ENCODE measurements at regions not wholly inside any gene's neighbourhood (a gene's known extent, or its start where the extent isn't known, plus 50 kb on each side); places are given as distances from the start of the nearest gene placed in this dataset.

GRCh38 chr5:56313004-56313531 is 79.9 kb upstream of the ANKRD55 start:
- TF ChIP-seq REST (IDR thresholded peaks at IDR 0.05; ENCODE audit: insufficient replicate concordance, low read depth) (no peak), CTCF (IDR thresholded peaks at IDR 0.05; ENCODE audit: insufficient read depth, low read length) (no peak), GABPA (IDR thresholded peaks at IDR 0.05; ENCODE audit: low read depth) (no peak), POLR2AphosphoS5 (IDR thresholded peaks at IDR 0.05; ENCODE audit: low read depth) (no peak), SPI1 (IDR thresholded peaks at IDR 0.05; ENCODE audit: borderline replicate concordance, low read depth) (no peak)
- Histone ChIP-seq H3K27ac (replicated peaks) (no peak overlapping the region), H3K27me3 (ENCODE audit: insufficient read depth, poor library complexity, severe bottlenecking) (no peaks in the 10 kb centered on the region), H3K4me3 (replicated peaks; ENCODE audit: insufficient read depth, low read length) (no peak overlapping the region)
- no peak for DNase-seq (ENCODE audit: low read depth in 1 of 2, low spot score in 1 of 2)

DNA sequence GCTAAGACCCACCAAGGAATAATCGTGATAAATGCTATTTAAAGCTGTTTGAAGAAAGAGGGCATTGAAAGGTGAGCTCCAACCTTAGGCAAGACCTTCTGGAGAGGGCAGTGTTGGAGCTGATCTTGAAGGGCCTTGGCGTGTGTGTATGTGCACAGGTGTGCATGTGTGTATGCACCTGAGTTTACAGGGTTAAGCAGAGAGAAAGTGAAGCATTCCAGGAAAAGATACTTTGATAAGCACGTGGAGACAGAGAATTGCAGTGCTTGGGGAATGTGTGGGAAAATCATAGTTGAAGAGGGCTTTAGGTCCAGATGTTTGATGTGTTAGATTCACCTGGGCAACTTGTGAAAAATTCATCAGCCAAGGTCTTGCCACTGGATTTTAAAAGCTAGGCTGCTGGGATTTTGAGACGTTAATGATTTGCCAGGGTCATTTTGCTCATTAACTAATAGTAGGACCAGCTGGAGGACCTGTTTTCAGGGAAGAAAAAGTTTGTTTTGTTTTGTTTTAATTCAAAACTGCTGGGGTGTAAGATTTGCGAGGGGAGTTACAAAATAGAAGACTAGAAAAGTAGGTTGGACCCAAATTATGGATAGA is 78.3 kb upstream of the ANKRD55 start:
- no peak for DNase-seq (ENCODE audit: low read depth in 1 of 2, low spot score in 1 of 2)
- Histone ChIP-seq H3K4me3 (replicated peaks; ENCODE audit: insufficient read depth, low read length) (no peak overlapping the region), H3K27me3 (ENCODE audit: insufficient read depth, poor library complexity, severe bottlenecking) (no peaks in the 10 kb centered on the region), H3K27ac (replicated peaks) (no peak overlapping the region)
- TF ChIP-seq POLR2AphosphoS5 (IDR thresholded peaks at IDR 0.05; ENCODE audit: low read depth) (no peak), REST (IDR thresholded peaks at IDR 0.05; ENCODE audit: insufficient replicate concordance, low read depth) (no peak), SPI1 (IDR thresholded peaks at IDR 0.05; ENCODE audit: borderline replicate concordance, low read depth) (no peak), CTCF (IDR thresholded peaks at IDR 0.05; ENCODE audit: insufficient read depth, low read length) (no peak), GABPA (IDR thresholded peaks at IDR 0.05; ENCODE audit: low read depth) (no peak)

- TF ChIP-seq REST (IDR thresholded peaks at IDR 0.05; ENCODE audit: insufficient replicate concordance, low read depth): no peak
- TF ChIP-seq SPI1 (IDR thresholded peaks at IDR 0.05; ENCODE audit: borderline replicate concordance, low read depth): no peak
- no peak for TF ChIP-seq GABPA (IDR thresholded peaks at IDR 0.05; ENCODE audit: low read depth)
- TF ChIP-seq CTCF (IDR thresholded peaks at IDR 0.05; ENCODE audit: insufficient read depth, low read length): no peak
- no peak for TF ChIP-seq POLR2AphosphoS5 (IDR thresholded peaks at IDR 0.05; ENCODE audit: low read depth)
- DNase-seq (ENCODE audit: low read depth in 1 of 2, low spot score in 1 of 2): no peak
- Histone ChIP-seq H3K4me3 (replicated peaks; ENCODE audit: insufficient read depth, low read length) (no peak overlapping the region), H3K27me3 (ENCODE audit: insufficient read depth, poor library complexity, severe bottlenecking) (no peaks in the 10 kb centered on the region), H3K27ac (replicated peaks) (no peak overlapping the region)
Measured at GRCh38 chr5:56310711-56311204, 77.6 kb upstream of the ANKRD55 start.

Data from HL-60 (cell line).